ENCODE measurements at regions not wholly inside any gene's neighbourhood (a gene's known extent, or its start where the extent isn't known, plus 50 kb on each side); places are given as distances from the start of the nearest gene placed in this dataset.
"Not testable (repeated sequence)": the region's sequence is repeated elsewhere in the genome, so short reads cannot be mapped to it uniquely, and the experiment has no call there.

GRCh38 chr19:27718234-27718633 lies 1494.7 kb downstream of the UQCRFS1 start:
- TF ChIP-seq CTCF (IDR thresholded peaks at IDR 0.05) = no peak
- Mint-ChIP-seq H3K27me3 (no peaks in the 10 kb centered on the region), H3K9me3 (peaks cover 53% of the 10 kb centered on the region), H3K36me3 (ENCODE audit: low read depth) (no peaks in the 10 kb centered on the region), H3K27ac (no peak overlapping the region), H3K4me3 (no peak overlapping the region), H3K4me1 (ENCODE audit: low read depth) (no peaks in the 10 kb centered on the region)
- POLR2A ChIA-PET = no interaction called here
- CTCF ChIA-PET = no interaction called here
- intact Hi-C loops (cut with micrococcal nuclease) = no loop called here
- no peak for DNase-seq
- no peak for ATAC-seq

- intact Hi-C loops (cut with micrococcal nuclease) = no loop called here
- no peak overlapping the region for H3K27ac Mint-ChIP-seq
- no peaks in the 10 kb centered on the region for H3K4me1 Mint-ChIP-seq (ENCODE audit: low read depth)
- no peaks in the 10 kb centered on the region for H3K36me3 Mint-ChIP-seq (ENCODE audit: low read depth)
- no peak for TF ChIP-seq CTCF (IDR thresholded peaks at IDR 0.05)
- ChIA-PET CTCF (no interaction called here), POLR2A (no interaction called here)
- H3K4me3 Mint-ChIP-seq = no peak overlapping the region
- H3K9me3 Mint-ChIP-seq = peaks cover 52% of the 10 kb centered on the region
- DNase-seq = no peak
- no peak for ATAC-seq
- H3K27me3 Mint-ChIP-seq = no peaks in the 10 kb centered on the region
Measured at GRCh38 chr19:27717825-27718224, 1495.1 kb downstream of the UQCRFS1 start.

- Mint-ChIP-seq H3K27me3 (no peaks in the 10 kb centered on the region), H3K36me3 (ENCODE audit: low read depth) (no peaks in the 10 kb centered on the region), H3K4me3 (no peak overlapping the region), H3K4me1 (ENCODE audit: low read depth) (no peaks in the 10 kb centered on the region), H3K9me3 (peaks cover 55% of the 10 kb centered on the region), H3K27ac (no peak overlapping the region)
- TF ChIP-seq CTCF (IDR thresholded peaks at IDR 0.05) = no peak
- no peak for ATAC-seq
- ChIA-PET CTCF (no interaction called here), POLR2A (no interaction called here)
- no peak for DNase-seq
- intact Hi-C loops (cut with micrococcal nuclease) = no loop called here
Measured at GRCh38 chr19:27716922-27717321, 1496.0 kb downstream of the UQCRFS1 start.

- peaks cover 48% of the 10 kb centered on the region for H3K9me3 Mint-ChIP-seq
Measured at GRCh38 chr19:27714857-27715256, 1498.1 kb downstream of the UQCRFS1 start.

GRCh38 chr19:27709496-27709895 lies 1503.5 kb downstream of the UQCRFS1 start:
- Mint-ChIP-seq H3K4me3 (no peak overlapping the region), H3K9me3 (peaks cover 23% of the 10 kb centered on the region), H3K36me3 (ENCODE audit: low read depth) (no peaks in the 10 kb centered on the region), H3K4me1 (ENCODE audit: low read depth) (no peaks in the 10 kb centered on the region), H3K27ac (no peak overlapping the region), H3K27me3 (no peaks in the 10 kb centered on the region)
- DNase-seq (no peak), ATAC-seq (no peak)
- CTCF ChIA-PET = no interaction called here
- POLR2A ChIA-PET = no interaction called here
- TF ChIP-seq CTCF (IDR thresholded peaks at IDR 0.05) = no peak
- intact Hi-C loops (cut with micrococcal nuclease) = no loop called here

More at GRCh38 chr19:27714857-27715256, 1498.1 kb downstream of the UQCRFS1 start:
- ChIA-PET POLR2A (no interaction called here), CTCF (no interaction called here)
- DNase-seq (no peak), ATAC-seq (no peak)
- intact Hi-C loops (cut with micrococcal nuclease) = no loop called here
- no peaks in the 10 kb centered on the region for H3K27me3 Mint-ChIP-seq
- H3K27ac Mint-ChIP-seq = no peak overlapping the region
- no peaks in the 10 kb centered on the region for H3K36me3 Mint-ChIP-seq (ENCODE audit: low read depth)
- H3K4me1 Mint-ChIP-seq (ENCODE audit: low read depth) = no peaks in the 10 kb centered on the region
- no peak for TF ChIP-seq CTCF (IDR thresholded peaks at IDR 0.05)
- no peak overlapping the region for H3K4me3 Mint-ChIP-seq

- POLR2A ChIA-PET; H3K27ac Mint-ChIP-seq; H3K4me1 Mint-ChIP-seq (ENCODE audit: low read depth); intact Hi-C loops (cut with micrococcal nuclease); ATAC-seq; DNase-seq; H3K27me3 Mint-ChIP-seq; H3K36me3 Mint-ChIP-seq (ENCODE audit: low read depth); CTCF ChIA-PET; H3K4me3 Mint-ChIP-seq: not testable (repeated sequence)
- peaks cover 24% of the 10 kb centered on the region for H3K9me3 Mint-ChIP-seq
Measured at GRCh38 chr19:27708986-27709385, 1504.0 kb downstream of the UQCRFS1 start.

- H3K36me3 Mint-ChIP-seq (ENCODE audit: low read depth); H3K4me3 Mint-ChIP-seq; H3K27me3 Mint-ChIP-seq; POLR2A ChIA-PET; DNase-seq; H3K4me1 Mint-ChIP-seq (ENCODE audit: low read depth); CTCF ChIA-PET; intact Hi-C loops (cut with micrococcal nuclease); ATAC-seq; H3K27ac Mint-ChIP-seq: not testable (repeated sequence)
- H3K9me3 Mint-ChIP-seq = peaks cover 17% of the 10 kb centered on the region
Measured at GRCh38 chr19:27707026-27707425, 1505.9 kb downstream of the UQCRFS1 start.

Data from activated CD8-positive, alpha-beta T cell treated with anti-CD3 and anti-CD28 coated beads for 36 hours (primary cell).